ENCODE measurements at regions not wholly inside any gene's neighbourhood (a gene's known extent, or its start where the extent isn't known, plus 50 kb on each side); places are given as distances from the start of the nearest gene placed in this dataset.

DNA sequence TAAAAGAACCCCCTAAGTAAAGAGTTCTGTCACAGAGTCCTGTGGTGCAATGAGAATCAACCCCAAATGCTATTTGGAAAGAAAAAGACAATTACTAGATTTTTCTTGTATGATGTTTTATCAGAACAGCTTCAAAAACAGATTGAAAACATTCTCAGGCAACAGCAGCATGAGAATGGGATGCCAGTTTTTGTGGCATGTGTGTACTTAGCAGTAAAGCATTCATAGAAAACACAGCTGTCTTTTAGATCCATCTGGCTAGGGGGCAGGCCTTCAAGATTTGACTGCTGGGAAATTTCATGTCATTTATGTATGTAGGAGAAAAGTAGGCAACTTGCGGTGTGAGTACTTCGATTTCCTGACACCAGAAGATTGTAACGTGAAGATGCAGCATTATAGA, 170.5 kb upstream of the HTR2A start:
- Histone ChIP-seq H3K79me2 (ENCODE audit: insufficient read depth, low read length) (no peaks in the 10 kb centered on the region), H4K20me1 (ENCODE audit: insufficient read depth, low read length) (no peaks in the 10 kb centered on the region), H3K4me1 (ENCODE audit: control insufficient read depth in 1 of 2, insufficient read depth in 2 of 2, low read length in 2 of 2) (peaks cover 10 to 12% of the 10 kb centered on the region in 2 donors), H3K4me3 (replicated peaks in 1 of 3; ENCODE audit: low read depth in 2 of 3, low read length in 3 of 3) (no peak overlapping the region), H3K36me3 (replicated peaks in 1 of 2; ENCODE audit: control insufficient read depth in 1 of 2, insufficient read depth in 2 of 2, low read length in 2 of 2) (no peaks in the 10 kb centered on the region), H2AFZ (ENCODE audit: insufficient read depth, low read depth, low read length, poor library complexity, severe bottlenecking) (no peak overlapping the region), H3K27ac (ENCODE audit: low read depth in 1 of 2, low read length in 2 of 2) (no peak overlapping the region), H3K4me2 (replicated peaks; ENCODE audit: extremely low read depth, low read length, poor library complexity, severe bottlenecking) (no peak overlapping the region), H3K9me3 (replicated peaks in 1 of 2; ENCODE audit: control insufficient read depth in 1 of 2, insufficient read depth in 1 of 2, low read length in 2 of 2) (peaks cover 0 to 5% of the 10 kb centered on the region in 2 donors), H3K9ac (ENCODE audit: insufficient read depth, low read length, poor library complexity, severe bottlenecking) (no peak overlapping the region), H3K27me3 (ENCODE audit: control insufficient read depth in 2 of 2, insufficient read depth in 2 of 2, low read length in 2 of 2) (no peaks in the 10 kb centered on the region)
- Mint-ChIP-seq H3K4me1 (peaks cover 10% of the 10 kb centered on the region), H3K4me3 (no peak overlapping the region), H3K36me3 (no peaks in the 10 kb centered on the region), H3K27ac (no peak overlapping the region), H3K27me3 (ENCODE audit: low read depth in 3 of 3) (no peaks in the 10 kb centered on the region), H3K9me3 (peaks cover 10 to 19% (median 14%) of the 10 kb centered on the region in 7 donors)
- TF ChIP-seq, protein P1, sequence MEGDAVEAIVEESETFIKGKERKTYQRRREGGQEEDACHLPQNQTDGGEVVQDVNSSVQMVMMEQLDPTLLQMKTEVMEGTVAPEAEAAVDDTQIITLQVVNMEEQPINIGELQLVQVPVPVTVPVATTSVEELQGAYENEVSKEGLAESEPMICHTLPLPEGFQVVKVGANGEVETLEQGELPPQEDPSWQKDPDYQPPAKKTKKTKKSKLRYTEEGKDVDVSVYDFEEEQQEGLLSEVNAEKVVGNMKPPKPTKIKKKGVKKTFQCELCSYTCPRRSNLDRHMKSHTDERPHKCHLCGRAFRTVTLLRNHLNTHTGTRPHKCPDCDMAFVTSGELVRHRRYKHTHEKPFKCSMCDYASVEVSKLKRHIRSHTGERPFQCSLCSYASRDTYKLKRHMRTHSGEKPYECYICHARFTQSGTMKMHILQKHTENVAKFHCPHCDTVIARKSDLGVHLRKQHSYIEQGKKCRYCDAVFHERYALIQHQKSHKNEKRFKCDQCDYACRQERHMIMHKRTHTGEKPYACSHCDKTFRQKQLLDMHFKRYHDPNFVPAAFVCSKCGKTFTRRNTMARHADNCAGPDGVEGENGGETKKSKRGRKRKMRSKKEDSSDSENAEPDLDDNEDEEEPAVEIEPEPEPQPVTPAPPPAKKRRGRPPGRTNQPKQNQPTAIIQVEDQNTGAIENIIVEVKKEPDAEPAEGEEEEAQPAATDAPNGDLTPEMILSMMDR (IDR thresholded peaks at IDR 0.05): no peak
- intact Hi-C loops (cut with micrococcal nuclease): no loop called here
- WGBS (ENCODE audit: insufficient coverage): 100% methylated on average over 3 of the region's 3 CpGs
- no peak for DNase-seq

DNA sequence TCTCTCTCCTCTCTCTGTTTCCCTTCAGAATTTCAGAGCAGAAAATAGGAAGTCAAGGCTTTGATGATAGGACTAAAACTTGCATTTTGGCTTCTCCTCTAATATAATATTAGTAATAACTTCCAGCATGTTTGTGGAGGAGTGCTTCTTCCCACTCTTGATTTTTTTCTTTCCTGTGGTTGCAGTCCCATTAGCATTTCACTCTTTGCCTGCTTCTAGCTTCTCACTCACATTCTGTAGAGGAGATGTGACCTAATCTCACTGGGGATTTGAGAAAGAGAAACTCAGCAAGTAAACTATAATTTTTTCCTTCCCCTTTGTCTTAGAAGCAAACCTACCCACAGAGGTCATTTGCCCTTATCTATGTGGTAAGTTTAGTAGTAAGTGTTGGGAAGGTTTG, 169.4 kb upstream of the HTR2A start:
- Histone ChIP-seq H4K20me1 (ENCODE audit: insufficient read depth, low read length) (no peaks in the 10 kb centered on the region), H3K27me3 (ENCODE audit: control insufficient read depth in 2 of 2, insufficient read depth in 2 of 2, low read length in 2 of 2) (no peaks in the 10 kb centered on the region), H3K9me3 (replicated peaks in 1 of 2; ENCODE audit: control insufficient read depth in 1 of 2, insufficient read depth in 1 of 2, low read length in 2 of 2) (peaks cover 0 to 6% of the 10 kb centered on the region in 2 donors), H3K4me3 (replicated peaks in 1 of 3; ENCODE audit: low read depth in 2 of 3, low read length in 3 of 3) (no peak overlapping the region), H3K79me2 (ENCODE audit: insufficient read depth, low read length) (no peaks in the 10 kb centered on the region), H3K4me2 (replicated peaks; ENCODE audit: extremely low read depth, low read length, poor library complexity, severe bottlenecking) (peak overlapping the region; percentile 13), H3K36me3 (replicated peaks in 1 of 2; ENCODE audit: control insufficient read depth in 1 of 2, insufficient read depth in 2 of 2, low read length in 2 of 2) (no peaks in the 10 kb centered on the region), H2AFZ (ENCODE audit: insufficient read depth, low read depth, low read length, poor library complexity, severe bottlenecking) (no peak overlapping the region), H3K27ac (ENCODE audit: low read depth in 1 of 2, low read length in 2 of 2) (no peak overlapping the region), H3K9ac (ENCODE audit: insufficient read depth, low read length, poor library complexity, severe bottlenecking) (peak overlapping the region; percentile 8), H3K4me1 (ENCODE audit: control insufficient read depth in 1 of 2, insufficient read depth in 2 of 2, low read length in 2 of 2) (peaks cover 10 to 12% of the 10 kb centered on the region in 2 donors)
- DNase-seq: no peak
- H3K4me1 Mint-ChIP-seq: peaks cover 10% of the 10 kb centered on the region
- no peaks in the 10 kb centered on the region for H3K36me3 Mint-ChIP-seq
- TF ChIP-seq, protein P1 (IDR thresholded peaks at IDR 0.05): no peak
- peaks cover 9 to 18% (median 13%) of the 10 kb centered on the region in 7 donors for H3K9me3 Mint-ChIP-seq
- intact Hi-C loops (cut with micrococcal nuclease): no loop called here
- peak overlapping the region in 1 of 7 donors; percentile 57 for H3K27ac Mint-ChIP-seq
- H3K4me3 Mint-ChIP-seq: peak overlapping the region in 1 of 2 donors; percentile 71
- no peaks in the 10 kb centered on the region for H3K27me3 Mint-ChIP-seq (ENCODE audit: low read depth in 3 of 3)
